ENCODE measurements at regions not wholly inside any gene's neighbourhood (a gene's known extent, or its start where the extent isn't known, plus 50 kb on each side); places are given as distances from the start of the nearest gene placed in this dataset.

DNA sequence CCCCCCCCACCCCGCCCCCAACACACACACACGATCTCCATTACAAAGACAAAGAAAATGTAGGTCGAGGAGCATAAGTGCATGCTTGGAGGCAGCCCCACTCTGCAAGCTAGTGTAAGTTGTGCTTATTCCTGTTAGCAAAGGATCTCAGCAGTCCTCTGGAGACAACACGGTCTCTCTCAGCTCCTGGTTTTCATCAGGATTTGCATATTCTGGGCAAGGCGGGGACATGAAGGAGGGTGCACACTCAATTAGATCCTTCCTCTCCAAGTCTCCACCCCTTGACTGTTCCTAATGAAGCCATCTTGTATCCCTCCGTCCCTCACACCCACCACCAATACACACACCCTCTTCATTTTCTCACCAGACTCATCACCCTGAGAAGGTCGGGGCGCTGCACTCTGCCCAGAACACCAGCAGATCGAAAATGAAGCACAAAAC, 63.8 kb downstream of the MRPL46 start:
- no peak for DNase-seq

DNA sequence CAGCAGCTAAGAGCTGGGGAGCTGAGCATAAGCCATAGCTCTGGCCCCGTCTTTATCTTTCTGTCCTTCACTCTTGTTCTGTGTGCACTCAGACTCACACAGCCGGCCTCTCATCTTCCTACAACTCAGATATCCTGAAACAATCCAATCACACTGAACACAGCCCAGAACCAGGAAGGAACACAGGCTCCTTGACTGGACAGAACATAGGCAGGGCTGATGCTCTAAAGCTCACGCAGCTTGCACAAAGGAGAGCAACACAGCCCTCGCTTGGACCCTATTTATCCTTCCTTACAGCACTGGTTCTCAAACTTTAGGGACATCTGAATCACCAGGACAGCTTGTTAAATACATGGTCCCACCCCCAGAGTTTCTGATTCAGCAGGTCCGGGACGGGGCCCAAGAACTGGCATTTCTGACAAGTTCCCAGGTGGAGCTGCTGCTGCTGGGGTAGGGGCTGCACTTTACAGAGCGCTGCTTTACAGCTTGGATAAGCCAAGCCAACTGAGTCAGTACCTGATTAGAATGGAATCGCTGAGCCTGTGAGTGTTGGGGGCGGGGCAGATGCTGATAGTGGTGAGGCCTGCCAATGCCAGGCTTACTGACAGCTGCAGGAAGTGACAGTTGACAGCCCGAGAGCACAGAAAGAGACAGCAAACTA, 65.1 kb downstream of the MRPL46 start:
- no peak for DNase-seq

DNA sequence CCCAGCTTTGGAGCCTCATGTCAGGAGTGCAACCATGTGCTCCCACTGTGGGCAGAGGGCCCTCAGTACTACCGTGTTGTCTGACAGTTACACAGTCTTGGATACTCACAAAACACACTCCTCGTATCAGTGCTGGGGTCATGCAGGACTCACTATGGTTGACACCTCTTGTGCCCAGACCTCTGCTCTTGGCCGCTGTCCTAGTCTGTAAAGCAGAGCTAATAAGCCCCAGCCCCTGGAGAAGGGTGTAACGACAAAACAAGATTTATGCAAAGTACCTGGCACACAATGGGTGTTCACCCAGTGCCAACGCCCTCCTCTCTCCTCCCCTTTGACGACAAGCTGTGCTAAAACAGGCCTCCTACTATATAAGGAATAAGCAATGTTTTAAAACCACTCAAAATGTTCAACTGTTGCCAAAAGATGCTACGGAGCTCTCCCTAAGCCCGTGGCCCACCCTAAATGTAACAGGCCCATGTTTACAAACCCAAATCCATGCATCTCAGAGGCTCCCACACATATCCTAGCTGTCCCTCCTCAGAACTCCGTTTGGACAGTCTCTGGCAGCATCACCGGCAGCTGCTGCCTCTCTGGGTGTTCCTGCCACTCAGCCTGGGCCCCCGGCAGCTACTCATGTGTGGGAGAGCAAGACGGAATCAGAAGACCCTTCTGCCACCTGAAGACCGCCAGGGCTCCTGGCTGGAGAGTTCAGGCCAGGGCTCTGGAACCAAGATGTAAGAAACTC, 65.8 kb downstream of the MRPL46 start:
- DNase-seq: no peak

GRCh38 chr15:88400591-88401250, 66.5 kb downstream of the MRPL46 start:
- no peak for DNase-seq

DNA sequence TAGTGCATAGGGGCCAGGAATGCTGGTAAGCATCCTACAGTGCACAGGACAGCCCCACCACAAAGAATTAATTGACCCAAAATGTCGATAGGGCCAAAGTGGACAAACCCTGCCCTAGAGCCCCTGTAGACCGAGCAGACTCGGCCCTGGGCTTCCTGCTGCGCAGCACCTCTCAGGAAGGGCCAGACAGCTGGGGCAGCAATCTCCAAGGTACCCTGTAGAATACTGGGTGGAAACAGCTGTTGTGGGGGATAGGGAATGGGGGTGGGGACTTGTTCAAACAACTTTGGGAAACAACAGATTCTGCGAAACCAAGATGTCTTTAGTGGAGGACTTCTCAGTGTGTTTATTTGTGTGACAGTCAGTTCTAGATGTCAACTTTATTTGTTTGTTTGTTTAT, 67.1 kb downstream of the MRPL46 start:
- no peak for DNase-seq

GRCh38 chr15:88399021-88399685, 68.0 kb downstream of the MRPL46 start:
- no peak for DNase-seq

DNA sequence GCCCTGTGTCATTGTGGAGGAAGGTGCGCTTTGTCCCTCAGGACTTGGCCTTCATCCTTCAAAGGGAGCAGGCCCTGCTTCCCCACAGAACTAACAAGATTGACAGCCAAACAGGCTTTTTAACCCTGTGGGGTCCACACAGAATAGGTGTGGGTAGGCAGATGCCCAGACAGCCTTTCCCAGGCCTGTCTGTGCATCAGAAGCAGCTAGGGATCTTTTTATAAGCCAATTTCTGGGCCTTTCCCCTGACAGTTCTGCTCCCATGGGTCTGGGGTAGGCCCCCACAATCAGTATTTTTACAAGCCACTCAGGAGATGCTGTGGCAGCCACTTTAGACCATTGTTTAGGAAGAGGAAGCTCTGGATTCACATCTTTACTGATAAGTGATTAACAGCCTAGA, 69.2 kb downstream of the MRPL46 start:
- DNase-seq: no peak

DNA sequence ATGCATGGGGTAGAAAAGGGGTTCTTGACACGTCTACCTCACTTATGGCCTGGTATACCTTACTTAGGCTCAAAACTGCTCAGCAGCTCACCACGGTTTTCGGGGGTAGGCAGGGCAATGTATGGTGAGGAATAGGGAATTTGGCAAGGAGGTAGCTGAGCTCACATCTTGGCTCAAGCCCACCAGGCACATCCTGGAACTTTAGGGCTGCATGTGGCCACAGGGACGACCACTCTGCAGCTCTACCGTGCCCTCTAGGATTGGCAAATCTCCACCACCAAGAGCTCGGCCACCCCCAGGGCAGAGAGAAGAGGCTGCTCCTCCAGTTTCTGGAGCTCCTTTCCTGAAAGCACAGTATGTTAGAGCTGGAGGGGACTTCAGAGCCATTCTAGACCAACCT, 69.7 kb downstream of the MRPL46 start:
- DNase-seq: no peak

DNA sequence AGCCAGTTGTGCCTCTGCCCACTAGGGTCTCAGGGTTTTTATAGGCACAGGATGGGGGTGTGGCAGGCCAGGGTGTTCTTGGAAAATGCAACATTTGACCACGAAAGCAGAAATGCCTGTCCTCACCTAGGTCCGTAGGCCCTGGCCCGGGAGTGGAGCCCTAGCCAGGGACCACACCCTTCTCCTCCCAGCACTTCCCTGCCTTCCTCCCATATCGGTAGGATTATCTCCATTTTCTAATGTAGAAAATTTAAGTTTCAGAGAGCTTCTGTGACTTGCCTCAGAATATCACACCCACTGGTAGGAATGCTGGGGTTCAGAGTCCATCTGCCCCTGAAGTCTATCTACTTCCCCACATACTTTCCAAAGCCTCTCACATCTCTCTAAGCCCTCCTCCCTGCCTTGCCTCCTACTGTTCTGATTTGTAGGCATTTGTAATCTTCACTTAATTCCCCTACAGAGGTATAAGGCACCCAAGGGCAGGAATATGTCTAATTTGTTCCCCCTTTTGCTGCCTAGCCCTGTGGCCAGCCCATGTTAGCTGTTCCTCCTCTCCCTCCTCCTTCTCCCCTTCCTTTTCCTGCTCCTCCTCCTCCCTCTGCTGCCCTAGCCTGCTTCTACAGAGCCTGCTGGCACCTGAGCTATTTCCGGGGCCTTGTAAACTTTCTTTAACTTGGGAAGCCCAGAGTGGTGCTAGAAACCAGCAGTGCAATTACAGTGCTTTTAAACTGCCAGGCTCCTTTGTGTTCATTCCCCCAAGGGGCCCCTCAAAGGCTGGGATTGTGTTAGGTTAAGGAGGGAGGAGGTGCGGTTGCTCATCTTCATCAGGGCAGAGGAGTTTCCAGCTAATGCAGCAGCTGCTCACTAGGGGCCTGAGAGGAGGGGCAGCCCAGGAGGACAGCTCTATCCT, 71.1 kb downstream of the MRPL46 start:
- DNase-seq: no peak

DNA sequence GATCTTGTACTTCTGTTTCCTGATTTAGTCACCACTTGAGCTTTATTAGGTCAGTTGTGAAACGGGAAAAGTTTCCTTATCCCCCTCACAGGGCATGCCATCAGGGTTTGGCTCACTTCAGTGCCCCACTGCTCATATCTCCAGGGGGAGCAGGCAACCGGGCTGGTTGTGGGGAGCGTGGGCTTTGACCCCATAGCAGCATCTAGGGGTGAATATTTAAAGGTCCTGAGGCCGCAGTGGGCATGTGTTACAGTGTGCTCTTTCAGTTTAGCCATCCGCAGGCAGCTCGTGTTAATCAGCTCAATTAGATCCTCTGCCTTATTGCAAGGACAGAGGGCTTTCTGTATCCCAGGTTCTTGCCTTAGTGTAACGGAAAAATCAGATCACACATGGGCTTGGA, 71.9 kb downstream of the MRPL46 start:
- DNase-seq: no peak

DNA sequence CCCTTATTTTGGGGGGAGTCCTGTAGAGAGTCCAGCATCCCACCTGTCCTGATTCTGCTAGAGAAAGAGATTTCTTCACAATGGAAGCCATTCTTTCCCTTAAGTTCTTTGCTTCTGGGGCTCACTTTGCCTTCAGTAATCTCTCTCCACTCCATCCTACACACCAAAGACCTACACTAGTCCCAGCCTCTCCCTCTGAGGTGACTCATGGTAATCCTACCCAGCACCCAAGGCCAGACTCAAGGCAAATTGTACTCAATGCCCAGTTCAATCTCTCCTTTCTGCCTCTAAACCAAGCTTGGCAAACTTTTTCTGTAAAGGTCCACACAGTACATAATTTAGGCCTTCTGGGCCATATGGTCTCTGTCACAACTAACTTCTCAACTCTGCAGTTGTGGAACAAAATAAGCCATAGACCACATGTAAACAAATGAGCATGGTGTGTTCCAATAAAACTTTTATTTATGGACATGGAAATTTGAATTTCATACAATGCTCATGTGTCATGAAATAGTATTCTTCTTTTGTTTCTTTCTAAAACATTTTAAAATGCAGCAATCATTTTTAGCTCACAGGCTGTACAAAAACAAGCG, 72.5 kb downstream of the MRPL46 start:
- DNase-seq: no peak

DNA sequence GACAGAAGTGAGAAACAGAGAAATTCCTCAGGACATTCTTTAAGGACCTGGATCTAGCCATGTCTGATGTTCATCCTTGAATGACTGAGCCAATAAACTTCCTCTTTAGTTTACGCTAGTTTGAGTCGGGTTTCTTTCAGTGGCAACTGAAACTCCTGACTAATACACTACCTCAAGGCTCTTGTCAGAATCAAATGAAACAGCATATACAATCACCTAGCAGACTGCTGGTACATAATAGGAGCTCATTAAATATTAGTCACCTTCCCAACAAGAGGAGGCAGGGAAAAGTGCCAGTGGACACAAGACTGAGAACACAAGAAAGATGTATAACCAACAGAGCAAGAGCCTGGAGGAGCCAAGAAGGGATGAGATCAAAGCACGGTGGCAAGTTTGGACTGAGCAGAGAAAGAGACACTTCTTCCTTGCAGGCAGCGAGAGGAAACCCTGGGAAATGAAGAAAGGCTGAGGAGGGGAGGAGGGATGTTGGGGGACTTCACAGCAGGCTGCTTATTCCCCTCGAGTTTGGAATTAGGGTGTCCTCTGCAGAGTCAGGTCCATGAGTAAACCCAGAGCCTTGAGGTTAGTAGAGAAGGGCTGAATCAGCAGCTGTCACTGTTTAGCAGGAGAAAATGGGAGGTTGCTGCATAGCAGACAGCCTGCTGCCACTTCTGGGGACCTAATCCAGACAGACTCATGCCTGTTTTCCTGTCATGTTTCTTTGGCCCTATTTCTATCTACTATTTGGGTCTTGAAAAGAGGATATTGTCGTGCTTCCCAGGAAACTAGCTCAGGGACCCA, 73.3 kb downstream of the MRPL46 start:
- no peak for DNase-seq

DNA sequence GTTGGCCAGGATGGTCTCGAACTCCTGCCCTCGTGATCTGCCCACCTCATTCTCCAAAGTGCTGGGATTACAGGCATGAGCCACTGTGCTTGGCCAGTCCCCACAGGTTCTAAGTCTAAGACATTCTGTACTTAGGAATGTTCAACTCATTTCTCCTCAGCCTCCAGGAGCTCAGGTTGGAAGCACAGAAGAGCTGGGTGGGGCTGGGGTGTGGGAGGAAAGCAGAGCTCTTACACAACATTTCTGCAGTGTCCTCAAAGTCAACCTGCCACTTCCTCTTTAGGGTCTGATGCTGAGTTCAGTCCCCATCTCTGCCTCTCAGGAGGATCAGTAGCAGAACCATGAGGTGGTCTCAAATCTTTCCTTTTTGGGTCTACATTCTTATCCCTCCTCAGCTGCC, 75.5 kb downstream of the MRPL46 start:
- no peak for DNase-seq

DNA sequence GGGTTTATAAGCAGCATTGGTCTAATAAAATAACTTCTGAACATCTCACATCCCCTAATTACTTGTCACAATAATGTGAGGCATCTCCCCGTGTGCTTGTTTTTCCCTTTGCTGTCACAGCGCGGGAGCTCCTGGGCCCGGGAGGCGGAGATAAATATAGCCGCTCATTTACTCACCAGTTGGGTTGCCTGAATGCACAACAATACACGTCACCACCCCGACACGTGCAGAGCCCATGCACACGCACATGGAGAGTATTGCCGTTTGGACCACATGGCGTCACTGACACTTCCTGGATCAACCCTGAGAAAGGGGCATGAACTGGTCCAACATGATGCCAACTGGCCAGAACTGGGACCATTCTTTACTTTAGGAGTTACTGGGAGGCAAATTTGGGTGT, 76.2 kb downstream of the MRPL46 start:
- no peak for DNase-seq

DNA sequence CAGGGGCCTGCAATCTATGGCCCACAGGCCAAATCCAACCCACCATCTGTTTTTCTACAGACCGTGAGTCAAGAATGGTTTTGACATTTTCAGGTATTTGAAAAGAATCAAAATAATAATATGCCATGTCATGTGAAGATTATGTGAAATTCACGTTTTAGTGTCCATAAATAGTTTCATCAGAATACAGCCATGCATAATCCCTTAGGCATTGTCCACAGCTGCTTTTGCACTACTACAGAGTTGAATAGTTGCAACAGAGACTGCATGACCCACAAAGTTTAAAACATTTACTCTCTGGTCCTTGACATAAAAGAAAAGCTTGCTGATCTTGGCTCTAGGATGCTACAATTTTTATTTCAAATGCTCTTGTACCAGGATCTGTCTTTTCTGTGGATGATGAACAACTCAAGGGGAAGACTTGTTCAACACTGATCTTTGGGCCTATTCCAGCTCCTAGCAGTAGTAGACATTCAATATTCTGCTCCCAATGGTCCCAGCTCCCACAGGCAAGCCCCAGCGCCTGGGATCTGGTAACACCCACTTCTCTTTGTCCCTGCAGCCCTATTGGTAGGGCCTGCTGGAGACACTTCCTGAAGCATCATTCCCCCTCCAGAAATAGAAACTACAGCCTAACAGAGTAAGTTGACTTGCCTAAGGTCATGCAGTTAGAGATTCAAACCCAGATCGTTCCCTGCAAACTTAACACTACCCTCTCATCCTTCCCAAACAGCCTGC, 76.9 kb downstream of the MRPL46 start:
- no peak for DNase-seq

- no peak for DNase-seq
Observed at GRCh38 chr15:88389120-88389519, 78.1 kb downstream of the MRPL46 start.

DNA sequence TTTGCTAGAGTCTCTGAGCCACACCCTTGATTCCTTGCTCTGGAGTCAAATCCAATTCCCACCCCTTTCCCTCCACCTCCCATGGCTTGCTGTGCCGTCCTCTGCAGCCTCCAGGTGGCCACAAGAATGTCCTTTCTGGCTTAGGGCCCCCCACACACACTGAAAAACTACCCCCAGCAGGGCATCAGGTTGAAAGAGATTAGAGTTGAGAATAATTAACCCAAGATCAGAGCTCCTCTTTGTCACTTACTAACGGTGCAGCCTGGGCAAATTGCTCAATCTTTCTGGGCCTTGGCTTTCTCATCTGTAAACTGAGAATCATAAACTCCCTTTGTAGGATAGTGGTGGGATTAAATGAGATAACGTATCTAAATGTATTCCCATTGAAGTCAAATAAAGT, 78.5 kb downstream of the MRPL46 start:
- no peak for DNase-seq

- no peak for DNase-seq
Observed at GRCh38 chr15:88385078-88385700, 82.0 kb downstream of the MRPL46 start.

- DNase-seq: no peak
Observed at GRCh38 chr15:88383354-88383753, 83.8 kb downstream of the MRPL46 start.

- no peak for DNase-seq
Observed at GRCh38 chr15:88382482-88382983, 84.7 kb downstream of the MRPL46 start.
